Transverse colon (tissue), 4 donors: ENCODE measurements at regions not wholly inside any gene's neighbourhood (a gene's known extent, or its start where the extent isn't known, plus 50 kb on each side); places are given as distances from the start of the nearest gene placed in this dataset.
"Not testable (repeated sequence)": the region's sequence is repeated elsewhere in the genome, so short reads cannot be mapped to it uniquely, and the experiment has no call there.

Experiments used
- DNase-seq: peaks from one replicate; pipeline ENCODE4 v3.0.0-alpha.2; 2019
- H3K27ac ChIP-seq, 4 donors: fragments of 200-600 bp; sonication (generic); 2 replicates each; pipeline ENCODE4 v1.5.1; 2016 to 2018; ENCODE audit warnings: inconsistent platforms in 4 of 4
- H3K27me3 ChIP-seq: fragments of 200-600 bp; sonication (generic); 2 replicates; pipeline ENCODE4 v1.5.1; 2017; ENCODE audit warnings: inconsistent platforms
- H3K36me3 ChIP-seq, 4 donors: fragments of 200-600 bp; sonication (generic); 2 replicates each; pipeline ENCODE4 v1.5.1; 2017 to 2019; ENCODE audit warnings: inconsistent platforms in 4 of 4
- H3K4me1 ChIP-seq, 4 donors: fragments of 200-600 bp; sonication (generic); 2 replicates each; pipeline ENCODE4 v1.5.1; 2017 to 2020; ENCODE audit warnings: inconsistent platforms in 4 of 4
- H3K4me3 ChIP-seq, 4 donors: fragments of 200-600 bp; sonication (generic); 1 replicate in 1 of 4; 2 replicates in 3 of 4; pipeline versions ENCODE4 v1.5.1 to v1.6.1; 2017 to 2019; ENCODE audit warnings: inconsistent platforms in 4 of 4
- H3K9me3 ChIP-seq, 2 donors: fragments of 200-600 bp; sonication (generic); 2 replicates each; pipeline ENCODE4 v1.5.1; 2017 to 2019; ENCODE audit warnings: inconsistent platforms in 2 of 2
- CTCF ChIP-seq, 5 experiments: fragments of 200-600 bp in 3 of 5; fragments of 450-650 bp in 2 of 5; sonication (generic) in 3 of 5; IDR thresholded peaks; 1 replicate in 2 of 5; 2 replicates in 3 of 5; pipeline ENCODE4 v1.5.1; 2016 to 2017; ENCODE audit warnings: antibody characterized with exemption in 5 of 5, inconsistent platforms in 3 of 5, mild to moderate bottlenecking in 2 of 5, moderate library complexity in 1 of 5
- EP300 ChIP-seq: sonication (generic); formaldehyde crosslinking; IDR thresholded peaks from one replicate; pipeline ENCODE4 v1.6.1; 2017; ENCODE audit warnings: antibody characterized with exemption, low read depth
- POLR2A ChIP-seq: fragments of 450-650 bp; IDR thresholded peaks from one replicate; pipeline ENCODE4 v1.6.1; 2016; ENCODE audit warnings: antibody characterized with exemption, mild to moderate bottlenecking, moderate library complexity
- POLR2AphosphoS5 ChIP-seq, 3 donors: sonication (generic); formaldehyde crosslinking; IDR thresholded peaks; one replicate each; pipeline ENCODE4 v1.6.1; 2016; ENCODE audit warnings: antibody characterized with exemption in 3 of 3
- WGBS, 2 donors: methylation state at CpG; one replicate each; pipeline ENCODE4 v1.1.5; 2018; ENCODE audit warnings: low coverage in 1 of 2; 5-methylcytosine and 5-hydroxymethylcytosine counted together
- in situ Hi-C, 4 donors: fragments of 200-750 bp; cut with MboI; loops; one replicate each; pipeline versions ENCODE4 v1.15.0 to v1.15.1; 2017; ENCODE audit warnings: low sequenced_read_pairs in 3 of 4, low pct_ligation_motif_present in 1 of 4, low pct_unique_long_range_greater_than_20kb in 1 of 4
- intact Hi-C: fragments of 100-400 bp; cut with DNase I; formaldehyde crosslinking; loops from one replicate; pipeline ENCODE4 v1.15.1; 2023; ENCODE audit warnings: low total_unique reads

GRCh38 chr13:99671746-99672145, 170.5 kb downstream of the TM9SF2 start:
- no peaks in the 10 kb centered on the region for H3K9me3 ChIP-seq
- 96 to 100% methylated on average over 2 to 4 of the region's 4 CpGs for WGBS, 2 donors
- TF ChIP-seq EP300 (no peak), POLR2AphosphoS5 (IDR thresholded peaks at IDR 0.05) (no peak), CTCF (IDR thresholded peaks at IDR 0.05) (no peak), POLR2A (no peak)
- no peaks in the 10 kb centered on the region for H3K36me3 ChIP-seq
- in situ Hi-C loops, result loop anchor here in 3 of 4 donors (25.0 kb wide), 2 partner anchors 241 to 841 kb away; no protein-coding TSS in a partner anchor
- intact Hi-C loops, result no loop called here
- H3K4me1 ChIP-seq, result peaks cover 0 to 4% (median 0%) of the 10 kb centered on the region in 4 donors
- no peak overlapping the region for H3K4me3 ChIP-seq
- no peak for DNase-seq
- no peaks in the 10 kb centered on the region for H3K27me3 ChIP-seq
- H3K27ac ChIP-seq, result no peak overlapping the region

GRCh38 chr13:99669096-99669495, 167.8 kb downstream of the TM9SF2 start:
- DNase-seq, H3K27me3 ChIP-seq, H3K27ac ChIP-seq, H3K4me3 ChIP-seq, intact Hi-C loops, H3K9me3 ChIP-seq, H3K4me1 ChIP-seq, H3K36me3 ChIP-seq: not testable (repeated sequence)
- 90 to 100% methylated on average over 1 to 8 of the region's 8 CpGs for WGBS, 2 donors
- in situ Hi-C loops, result loop anchor here in 3 of 4 donors (25.0 kb wide), 2 partner anchors 243 to 843 kb away; no protein-coding TSS in a partner anchor

GRCh38 chr13:99666146-99666805, 165.0 kb downstream of the TM9SF2 start:
- no peak overlapping the region for H3K27ac ChIP-seq
- no peak overlapping the region for H3K4me3 ChIP-seq
- in situ Hi-C loops, result loop anchor here in 3 of 4 donors (25.0 kb wide), 2 partner anchors 246 to 846 kb away; no protein-coding TSS in a partner anchor
- H3K4me1 ChIP-seq, result no peaks in the 10 kb centered on the region
- TF ChIP-seq EP300 (no peak), POLR2A (no peak), POLR2AphosphoS5 (IDR thresholded peaks at IDR 0.05) (no peak), CTCF (IDR thresholded peaks at IDR 0.05) (no peak)
- no peaks in the 10 kb centered on the region for H3K36me3 ChIP-seq
- H3K9me3 ChIP-seq, result no peaks in the 10 kb centered on the region
- intact Hi-C loops, result no loop called here
- no peak for DNase-seq
- H3K27me3 ChIP-seq, result no peaks in the 10 kb centered on the region
- WGBS, 2 donors, result 83 to 87% methylated on average over 7 to 8 of the region's 8 CpGs

GRCh38 chr13:99665711-99666110, 164.4 kb downstream of the TM9SF2 start:
- H3K27ac ChIP-seq, result no peak overlapping the region
- in situ Hi-C loops, result loop anchor here in 3 of 4 donors (25.0 kb wide), 2 partner anchors 247 to 847 kb away; no protein-coding TSS in a partner anchor
- no peak overlapping the region for H3K4me3 ChIP-seq
- no peak for DNase-seq
- intact Hi-C loops, result no loop called here
- WGBS, 2 donors, result 86 to 92% methylated on average over 9 of the region's 9 CpGs
- H3K4me1 ChIP-seq, result no peaks in the 10 kb centered on the region
- H3K36me3 ChIP-seq, result no peaks in the 10 kb centered on the region
- H3K27me3 ChIP-seq, result no peaks in the 10 kb centered on the region
- TF ChIP-seq POLR2AphosphoS5 (IDR thresholded peaks at IDR 0.05) (no peak), CTCF (IDR thresholded peaks at IDR 0.05) (no peak), EP300 (no peak)
- H3K9me3 ChIP-seq, result no peaks in the 10 kb centered on the region

GRCh38 chr13:99663908-99664307, 162.6 kb downstream of the TM9SF2 start:
- intact Hi-C loops (no loop called here), in situ Hi-C loops (loop anchor here in 3 of 4 donors (25.0 kb wide), 2 partner anchors 248 to 848 kb away; no protein-coding TSS in a partner anchor)
- no peak overlapping the region for H3K4me3 ChIP-seq
- no peaks in the 10 kb centered on the region for H3K9me3 ChIP-seq
- 91 to 93% methylated on average over 2 of the region's 2 CpGs for WGBS, 2 donors
- TF ChIP-seq CTCF (IDR thresholded peaks at IDR 0.05), result no peak
- TF ChIP-seq POLR2AphosphoS5 (IDR thresholded peaks at IDR 0.05), result no peak
- TF ChIP-seq POLR2A, result no peak
- no peak for TF ChIP-seq EP300
- H3K27ac ChIP-seq, result no peak overlapping the region
- peaks cover 0 to 9% (median 5%) of the 10 kb centered on the region in 4 donors for H3K4me1 ChIP-seq
- no peak for DNase-seq
- H3K36me3 ChIP-seq, result no peaks in the 10 kb centered on the region
- no peaks in the 10 kb centered on the region for H3K27me3 ChIP-seq
